C4-2B (cell line): ENCODE measurements at regions not wholly inside any gene's neighbourhood (a gene's known extent, or its start where the extent isn't known, plus 50 kb on each side); places are given as distances from the start of the nearest gene placed in this dataset.

Experiments
- ZFX ChIP-seq: fragments of 450-650 bp; IDR thresholded peaks from 2 replicates; pipeline ENCODE4 v1.6.1; 2017
- TF ChIP-seq, protein P1 (sequence below): fragments of 450-650 bp; conservative IDR thresholded peaks from 2 replicates; pipeline ENCODE4 v1.5.1; 2017; ENCODE audit warnings: mild to moderate bottlenecking

DNA sequence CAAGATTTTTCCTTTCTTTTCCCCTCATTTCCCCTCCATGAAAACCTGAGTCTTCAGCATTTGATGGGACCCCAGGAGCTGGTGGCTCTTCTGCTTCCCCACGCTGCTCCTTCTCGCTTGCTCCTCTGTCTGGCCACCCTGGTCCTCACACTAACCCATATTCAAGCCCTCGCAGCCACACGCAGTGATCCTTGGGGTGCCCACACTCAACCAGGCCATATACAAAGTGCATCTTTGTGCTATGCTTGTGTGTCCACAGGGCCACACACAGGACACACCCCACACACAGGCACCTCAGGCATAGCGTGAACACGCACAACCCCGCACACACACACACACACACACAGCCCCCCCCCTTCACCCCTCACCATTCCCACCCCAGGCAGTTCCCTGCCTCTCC is 132.1 kb downstream of the URI1 start:
- TF ChIP-seq, protein P1, sequence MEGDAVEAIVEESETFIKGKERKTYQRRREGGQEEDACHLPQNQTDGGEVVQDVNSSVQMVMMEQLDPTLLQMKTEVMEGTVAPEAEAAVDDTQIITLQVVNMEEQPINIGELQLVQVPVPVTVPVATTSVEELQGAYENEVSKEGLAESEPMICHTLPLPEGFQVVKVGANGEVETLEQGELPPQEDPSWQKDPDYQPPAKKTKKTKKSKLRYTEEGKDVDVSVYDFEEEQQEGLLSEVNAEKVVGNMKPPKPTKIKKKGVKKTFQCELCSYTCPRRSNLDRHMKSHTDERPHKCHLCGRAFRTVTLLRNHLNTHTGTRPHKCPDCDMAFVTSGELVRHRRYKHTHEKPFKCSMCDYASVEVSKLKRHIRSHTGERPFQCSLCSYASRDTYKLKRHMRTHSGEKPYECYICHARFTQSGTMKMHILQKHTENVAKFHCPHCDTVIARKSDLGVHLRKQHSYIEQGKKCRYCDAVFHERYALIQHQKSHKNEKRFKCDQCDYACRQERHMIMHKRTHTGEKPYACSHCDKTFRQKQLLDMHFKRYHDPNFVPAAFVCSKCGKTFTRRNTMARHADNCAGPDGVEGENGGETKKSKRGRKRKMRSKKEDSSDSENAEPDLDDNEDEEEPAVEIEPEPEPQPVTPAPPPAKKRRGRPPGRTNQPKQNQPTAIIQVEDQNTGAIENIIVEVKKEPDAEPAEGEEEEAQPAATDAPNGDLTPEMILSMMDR, result no peak
- no peak for TF ChIP-seq ZFX
